Epithelial cell of esophagus (primary cell): ENCODE measurements at regions not wholly inside any gene's neighbourhood (a gene's known extent, or its start where the extent isn't known, plus 50 kb on each side); places are given as distances from the start of the nearest gene placed in this dataset.

Experiments used
- DNase-seq: peaks from one replicate; pipeline ENCODE4 v3.0.0; 2010; ENCODE audit warnings: low read depth
- H3K4me3 ChIP-seq: 2 replicates; pipeline ENCODE4 v1.5.1; 2011; ENCODE audit warnings: mild to moderate bottlenecking, low read length, control low read depth
- CTCF ChIP-seq: IDR thresholded peaks from 2 replicates; pipeline ENCODE4 v1.5.1; 2011; ENCODE audit warnings: low read depth, mild to moderate bottlenecking, low read length, control low read depth, inconsistent platforms; ENCODE audit not compliant: insufficient read depth; ENCODE audit errors: missing control alignments

- DNase-seq, result no peak
- TF ChIP-seq CTCF, result no peak
- H3K4me3 ChIP-seq, result no peak overlapping the region
Observed at GRCh38 chr9:108310202-108310601, 545.6 kb downstream of the ACTL7B start.

- no peak for DNase-seq
Observed at GRCh38 chr9:108300306-108301287, 555.2 kb downstream of the ACTL7B start.

GRCh38 chr9:108297073-108297472, 558.7 kb downstream of the ACTL7B start:
- no peak for TF ChIP-seq CTCF
- no peak overlapping the region for H3K4me3 ChIP-seq
- DNase-seq, result no peak

More at GRCh38 chr9:108300306-108301287, 555.2 kb downstream of the ACTL7B start:
- no peak overlapping the region for H3K4me3 ChIP-seq
- no peak for TF ChIP-seq CTCF

GRCh38 chr9:108296056-108296455, 559.7 kb downstream of the ACTL7B start:
- no peak overlapping the region for H3K4me3 ChIP-seq
- DNase-seq, result peak; percentile 79
- no peak for TF ChIP-seq CTCF

- no peak for DNase-seq
- no peak for TF ChIP-seq CTCF
Observed at GRCh38 chr9:108291586-108291932, 564.2 kb downstream of the ACTL7B start.

GRCh38 chr9:108290839-108291585, 564.8 kb downstream of the ACTL7B start:
- TF ChIP-seq CTCF, result no peak
- DNase-seq, result peak; percentile 58
- H3K4me3 ChIP-seq, result no peak overlapping the region

More at GRCh38 chr9:108291586-108291932, 564.2 kb downstream of the ACTL7B start:
- H3K4me3 ChIP-seq, result no peak overlapping the region
